PC-9 (cell line): ENCODE measurements at regions not wholly inside any gene's neighbourhood (a gene's known extent, or its start where the extent isn't known, plus 50 kb on each side); places are given as distances from the start of the nearest gene placed in this dataset.

Experiments used
- EZH2 ChIP-seq: fragments of 200-600 bp; sonication (generic); IDR thresholded peaks from 2 replicates; pipeline ENCODE4 v1.8.0; 2017; ENCODE audit warnings: antibody characterized with exemption, low read depth
- TF ChIP-seq, protein P1 (sequence below): fragments of 200-600 bp; sonication (generic); conservative IDR thresholded peaks from 2 replicates; pipeline ENCODE4 v1.6.1; 2017; ENCODE audit warnings: mixed run types, antibody characterized with exemption, mild to moderate bottlenecking, moderate library complexity

DNA sequence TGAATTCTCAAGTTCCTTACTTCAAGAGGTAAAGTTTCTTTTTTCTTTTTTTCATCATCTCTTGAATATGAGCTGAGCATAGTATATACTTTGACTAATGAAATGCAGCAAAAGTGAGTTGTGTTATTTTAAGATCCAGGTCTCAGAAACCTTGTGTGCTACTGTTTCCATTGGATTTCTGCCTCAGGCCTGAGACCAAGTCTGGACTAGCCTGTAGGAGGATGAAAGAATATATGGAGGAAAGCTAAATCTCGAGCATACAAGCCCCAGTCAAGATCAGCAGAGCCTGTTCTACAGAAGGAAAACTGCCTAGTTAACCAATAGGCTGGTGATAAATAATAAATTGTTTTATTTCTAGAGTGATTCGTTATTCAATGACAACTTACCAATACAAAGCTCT is 652.5 kb downstream of the C12orf50 start:
- TF ChIP-seq, protein P1, sequence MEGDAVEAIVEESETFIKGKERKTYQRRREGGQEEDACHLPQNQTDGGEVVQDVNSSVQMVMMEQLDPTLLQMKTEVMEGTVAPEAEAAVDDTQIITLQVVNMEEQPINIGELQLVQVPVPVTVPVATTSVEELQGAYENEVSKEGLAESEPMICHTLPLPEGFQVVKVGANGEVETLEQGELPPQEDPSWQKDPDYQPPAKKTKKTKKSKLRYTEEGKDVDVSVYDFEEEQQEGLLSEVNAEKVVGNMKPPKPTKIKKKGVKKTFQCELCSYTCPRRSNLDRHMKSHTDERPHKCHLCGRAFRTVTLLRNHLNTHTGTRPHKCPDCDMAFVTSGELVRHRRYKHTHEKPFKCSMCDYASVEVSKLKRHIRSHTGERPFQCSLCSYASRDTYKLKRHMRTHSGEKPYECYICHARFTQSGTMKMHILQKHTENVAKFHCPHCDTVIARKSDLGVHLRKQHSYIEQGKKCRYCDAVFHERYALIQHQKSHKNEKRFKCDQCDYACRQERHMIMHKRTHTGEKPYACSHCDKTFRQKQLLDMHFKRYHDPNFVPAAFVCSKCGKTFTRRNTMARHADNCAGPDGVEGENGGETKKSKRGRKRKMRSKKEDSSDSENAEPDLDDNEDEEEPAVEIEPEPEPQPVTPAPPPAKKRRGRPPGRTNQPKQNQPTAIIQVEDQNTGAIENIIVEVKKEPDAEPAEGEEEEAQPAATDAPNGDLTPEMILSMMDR = no peak
- no peak for TF ChIP-seq EZH2
